OCI-LY1 (cell line): ENCODE measurements at regions not wholly inside any gene's neighbourhood (a gene's known extent, or its start where the extent isn't known, plus 50 kb on each side); places are given as distances from the start of the nearest gene placed in this dataset.

Experiments
- H2AFZ ChIP-seq: fragments of 200-600 bp; sonication (generic), shearing (Covaris generic); 2 replicates; pipeline ENCODE4 v1.6.0; 2014; ENCODE audit warnings: antibody characterized with exemption, mild to moderate bottlenecking, low read length
- H3F3A ChIP-seq: fragments of 200-600 bp; sonication (generic), shearing (Covaris generic); 2 replicates; pipeline ENCODE4 v1.6.0; 2014; ENCODE audit warnings: mild to moderate bottlenecking, antibody characterized with exemption, low read length, moderate library complexity; ENCODE audit not compliant: insufficient read depth
- H3K27ac ChIP-seq: fragments of 200-600 bp; sonication (generic); 2 replicates; pipeline ENCODE4 v1.5.1; 2014; ENCODE audit warnings: low read length, mixed run types, mild to moderate bottlenecking, low read depth; ENCODE audit not compliant: poor library complexity, severe bottlenecking
- H3K27me3 ChIP-seq: fragments of 200-600 bp; sonication (generic); 2 replicates; pipeline ENCODE4 v1.6.0; 2014; ENCODE audit warnings: antibody characterized with exemption, mild to moderate bottlenecking, low read length, moderate library complexity; ENCODE audit not compliant: insufficient read depth
- H3K36me3 ChIP-seq: fragments of 200-600 bp; sonication (generic); 2 replicates; pipeline ENCODE4 v1.6.1; 2014; ENCODE audit warnings: mild to moderate bottlenecking, antibody characterized with exemption, low read length, moderate library complexity, mixed read lengths; ENCODE audit not compliant: insufficient read depth
- H3K4me1 ChIP-seq: fragments of 200-600 bp; sonication (generic); 2 replicates; pipeline ENCODE4 v1.5.1; 2014; ENCODE audit warnings: mild to moderate bottlenecking, low read length, moderate library complexity; ENCODE audit not compliant: insufficient read depth, severe bottlenecking
- H3K4me2 ChIP-seq: fragments of 200-600 bp; sonication (generic), shearing (Covaris generic); 2 replicates; pipeline ENCODE4 v1.6.1; 2014; ENCODE audit warnings: low read length
- H3K4me3 ChIP-seq: fragments of 200-600 bp; sonication (generic); 2 replicates; pipeline ENCODE4 v1.5.1; 2014; ENCODE audit warnings: low read length, low read depth, mild to moderate bottlenecking, mixed read lengths; ENCODE audit not compliant: poor library complexity, severe bottlenecking
- H3K79me2 ChIP-seq: fragments of 200-600 bp; shearing (Covaris generic); 2 replicates; pipeline ENCODE4 v1.6.1; 2016; ENCODE audit warnings: mixed run types, low read length, mixed read lengths; ENCODE audit not compliant: insufficient read depth
- H3K9ac ChIP-seq: fragments of 200-600 bp; sonication (generic), shearing (Covaris generic); 2 replicates; pipeline ENCODE4 v1.6.1; 2014; ENCODE audit warnings: mild to moderate bottlenecking, low read length, mixed read lengths
- H3K9me2 ChIP-seq: fragments of 200-600 bp; sonication (generic), shearing (Covaris generic); 2 replicates; pipeline ENCODE4 v1.6.1; 2014; ENCODE audit warnings: low read depth, mild to moderate bottlenecking, low read length, mixed read lengths
- H3K9me3 ChIP-seq: fragments of 200-600 bp; shearing (Covaris generic); 2 replicates; pipeline ENCODE4 v1.6.1; 2014; ENCODE audit warnings: low read length, mixed read lengths
- H4K20me1 ChIP-seq: fragments of 200-600 bp; sonication (generic), shearing (Covaris generic); 2 replicates; pipeline ENCODE4 v1.6.0; 2016; ENCODE audit warnings: mild to moderate bottlenecking, low read length; ENCODE audit not compliant: insufficient read depth
- EZH2 ChIP-seq: fragments of 200-600 bp; sonication (generic), shearing (Covaris generic); IDR thresholded peaks from 2 replicates; pipeline ENCODE4 v1.8.0; 2017; ENCODE audit warnings: borderline replicate concordance, mixed run types, mild to moderate bottlenecking, antibody characterized with exemption, low read length, moderate library complexity, mixed read lengths
- TF ChIP-seq, protein P1 (sequence below): fragments of 200-600 bp; sonication (generic), shearing (Covaris generic); IDR thresholded peaks from 2 replicates; pipeline ENCODE4 v1.5.1; 2017; ENCODE audit warnings: mild to moderate bottlenecking, antibody characterized with exemption, low read length, moderate library complexity, mixed read lengths

DNA sequence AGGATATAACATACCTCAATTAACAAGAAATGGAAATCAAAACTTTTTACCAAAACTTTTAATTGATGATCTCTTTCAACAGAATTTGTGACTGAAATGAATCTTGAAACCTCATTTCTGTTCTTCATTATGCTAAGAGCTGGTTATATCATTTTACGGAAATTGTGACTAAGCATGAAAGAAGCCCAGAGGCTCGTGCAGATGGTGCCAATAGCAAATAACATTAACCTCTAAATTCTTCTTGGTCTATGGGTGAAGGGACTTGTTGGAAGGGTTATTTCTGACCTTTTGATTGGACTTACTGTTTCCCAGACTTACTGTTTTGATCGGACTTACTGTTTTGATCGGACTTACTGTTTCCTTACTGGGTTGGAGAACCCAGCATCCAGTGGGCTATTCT is 435.6 kb downstream of the TDRD15 start:
- no peak overlapping the region for H3K27ac ChIP-seq
- TF ChIP-seq, protein P1, sequence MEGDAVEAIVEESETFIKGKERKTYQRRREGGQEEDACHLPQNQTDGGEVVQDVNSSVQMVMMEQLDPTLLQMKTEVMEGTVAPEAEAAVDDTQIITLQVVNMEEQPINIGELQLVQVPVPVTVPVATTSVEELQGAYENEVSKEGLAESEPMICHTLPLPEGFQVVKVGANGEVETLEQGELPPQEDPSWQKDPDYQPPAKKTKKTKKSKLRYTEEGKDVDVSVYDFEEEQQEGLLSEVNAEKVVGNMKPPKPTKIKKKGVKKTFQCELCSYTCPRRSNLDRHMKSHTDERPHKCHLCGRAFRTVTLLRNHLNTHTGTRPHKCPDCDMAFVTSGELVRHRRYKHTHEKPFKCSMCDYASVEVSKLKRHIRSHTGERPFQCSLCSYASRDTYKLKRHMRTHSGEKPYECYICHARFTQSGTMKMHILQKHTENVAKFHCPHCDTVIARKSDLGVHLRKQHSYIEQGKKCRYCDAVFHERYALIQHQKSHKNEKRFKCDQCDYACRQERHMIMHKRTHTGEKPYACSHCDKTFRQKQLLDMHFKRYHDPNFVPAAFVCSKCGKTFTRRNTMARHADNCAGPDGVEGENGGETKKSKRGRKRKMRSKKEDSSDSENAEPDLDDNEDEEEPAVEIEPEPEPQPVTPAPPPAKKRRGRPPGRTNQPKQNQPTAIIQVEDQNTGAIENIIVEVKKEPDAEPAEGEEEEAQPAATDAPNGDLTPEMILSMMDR = no peak
- TF ChIP-seq EZH2 = no peak

DNA sequence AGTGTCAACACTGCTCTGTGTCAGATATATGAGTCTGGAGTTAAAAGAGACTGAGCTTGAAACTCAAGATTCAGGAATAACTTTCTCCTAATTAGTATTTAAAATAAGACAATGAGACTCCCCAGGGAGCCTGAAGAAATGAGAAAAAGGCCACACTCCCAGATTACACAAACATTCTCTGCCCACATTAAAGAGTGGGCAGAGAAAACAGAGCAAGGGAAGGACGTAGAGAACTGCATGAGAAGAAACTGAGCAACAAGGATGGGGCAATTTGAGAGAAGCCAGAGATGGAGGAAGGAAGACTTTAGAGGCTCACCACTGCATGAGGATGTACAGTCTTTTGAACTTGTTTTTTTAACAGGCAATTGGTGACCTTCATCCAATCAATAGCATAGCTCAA is 438.2 kb downstream of the TDRD15 start:
- Histone ChIP-seq H3K4me1 (no peaks in the 10 kb centered on the region), H4K20me1 (no peaks in the 10 kb centered on the region), H3K27ac (no peak overlapping the region)

More for the DNA sequence above, 435.6 kb downstream of the TDRD15 start:
- no peak overlapping the region for H3K4me2 ChIP-seq
- no peak overlapping the region for H2AFZ ChIP-seq
- H3K79me2 ChIP-seq = no peaks in the 10 kb centered on the region
- H4K20me1 ChIP-seq = no peaks in the 10 kb centered on the region
- H3K9me2 ChIP-seq = no peaks in the 10 kb centered on the region
- H3F3A ChIP-seq = no peaks in the 10 kb centered on the region
- H3K36me3 ChIP-seq = no peaks in the 10 kb centered on the region
- H3K9ac ChIP-seq = no peak overlapping the region
- H3K9me3 ChIP-seq = no peaks in the 10 kb centered on the region
- H3K4me1 ChIP-seq = no peaks in the 10 kb centered on the region
- H3K4me3 ChIP-seq = no peak overlapping the region
- no peaks in the 10 kb centered on the region for H3K27me3 ChIP-seq

DNA sequence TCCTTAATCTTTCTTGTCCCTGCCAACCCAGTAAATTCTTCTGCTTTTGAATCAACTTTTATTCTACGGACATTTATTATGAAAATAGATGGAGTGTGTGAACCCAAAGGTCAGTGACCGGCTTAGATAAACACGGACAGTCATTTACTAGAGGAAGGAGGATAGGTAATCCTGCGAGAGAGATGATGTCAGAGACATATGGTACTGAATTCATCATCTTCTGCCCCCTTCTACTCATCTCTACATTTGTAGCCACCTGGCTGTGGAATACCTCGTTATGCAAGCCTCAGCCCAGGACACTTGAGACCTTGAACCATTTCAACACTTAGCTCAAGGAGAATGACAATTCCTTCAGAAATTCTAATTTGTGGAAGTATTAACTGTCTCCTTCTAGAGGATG is 443.6 kb downstream of the TDRD15 start:
- no peak overlapping the region for H2AFZ ChIP-seq
- H3F3A ChIP-seq = no peaks in the 10 kb centered on the region
- H3K36me3 ChIP-seq = no peaks in the 10 kb centered on the region
- no peak overlapping the region for H3K27ac ChIP-seq
- H3K79me2 ChIP-seq = no peaks in the 10 kb centered on the region
- TF ChIP-seq EZH2 = no peak
- TF ChIP-seq, protein P1 = no peak
- H4K20me1 ChIP-seq = no peaks in the 10 kb centered on the region
- H3K27me3 ChIP-seq = no peaks in the 10 kb centered on the region
- H3K4me2 ChIP-seq = no peak overlapping the region
- no peak overlapping the region for H3K4me3 ChIP-seq
- H3K4me1 ChIP-seq = no peaks in the 10 kb centered on the region
- H3K9ac ChIP-seq = no peak overlapping the region
- no peaks in the 10 kb centered on the region for H3K9me2 ChIP-seq
- H3K9me3 ChIP-seq = no peaks in the 10 kb centered on the region

More for the DNA sequence above, 438.2 kb downstream of the TDRD15 start:
- Histone ChIP-seq H3K79me2 (no peaks in the 10 kb centered on the region), H3K4me3 (no peak overlapping the region), H3K27me3 (no peaks in the 10 kb centered on the region), H3K4me2 (no peak overlapping the region), H2AFZ (no peak overlapping the region), H3K9me3 (no peaks in the 10 kb centered on the region), H3K9me2 (no peaks in the 10 kb centered on the region), H3K36me3 (no peaks in the 10 kb centered on the region), H3K9ac (no peak overlapping the region), H3F3A (no peaks in the 10 kb centered on the region)
- TF ChIP-seq EZH2 = no peak
- TF ChIP-seq, protein P1 = no peak
